Endodermal cell (in vitro differentiated cells): ENCODE measurements at regions not wholly inside any gene's neighbourhood (a gene's known extent, or its start where the extent isn't known, plus 50 kb on each side); places are given as distances from the start of the nearest gene placed in this dataset.

ENCODE experiments used
- DNase-seq: peaks from one replicate; pipeline ENCODE4 v3.0.0-alpha.2; 2017
- H3K27ac ChIP-seq: 2 replicates; pipeline ENCODE4 v1.5.1; 2013; ENCODE audit warnings: mild to moderate bottlenecking, low read depth, low read length, moderate library complexity
- H3K27me3 ChIP-seq: 2 replicates; pipeline ENCODE4 v1.6.1; 2013; ENCODE audit warnings: mild to moderate bottlenecking, low read length, moderate library complexity; ENCODE audit not compliant: insufficient read depth, control insufficient read depth, poor library complexity, severe bottlenecking
- H3K36me3 ChIP-seq: 2 replicates; pipeline ENCODE4 v1.7.0; 2013; ENCODE audit warnings: mild to moderate bottlenecking, low read length, moderate library complexity; ENCODE audit not compliant: control insufficient read depth, insufficient read depth
- H3K4me1 ChIP-seq: one replicate; pipeline ENCODE4 v1.7.0; 2013; ENCODE audit warnings: low read length; ENCODE audit not compliant: control insufficient read depth, insufficient read depth
- H3K4me3 ChIP-seq: 2 replicates; pipeline ENCODE4 v1.5.1; 2013; ENCODE audit warnings: mild to moderate bottlenecking, low read length, moderate library complexity
- H3K9ac ChIP-seq: 2 replicates; pipeline ENCODE4 v1.6.1; 2013; ENCODE audit warnings: mild to moderate bottlenecking, low read length, moderate library complexity; ENCODE audit not compliant: poor library complexity, severe bottlenecking; ENCODE audit errors: extremely low read depth
- H3K9me3 ChIP-seq: 2 replicates; pipeline ENCODE4 v1.6.1; 2013; ENCODE audit warnings: mild to moderate bottlenecking, low read length, moderate library complexity; ENCODE audit not compliant: control insufficient read depth
- H3K27ac Mint-ChIP-seq: 2 replicates; pipeline ENCODE4 v1.8.0; 2020; ENCODE audit warnings: mixed read lengths
- H3K27me3 Mint-ChIP-seq: 2 replicates; pipeline ENCODE4 v1.8.0; 2021; ENCODE audit warnings: mild to moderate bottlenecking, mixed read lengths; ENCODE audit not compliant: insufficient read depth
- H3K36me3 Mint-ChIP-seq: 2 replicates; pipeline ENCODE4 v1.8.0; 2020; ENCODE audit warnings: low read depth, mixed read lengths
- H3K4me1 Mint-ChIP-seq: 2 replicates; pipeline ENCODE4 v1.8.0; 2020; ENCODE audit warnings: mixed read lengths
- H3K4me3 Mint-ChIP-seq: 2 replicates; pipeline ENCODE4 v1.8.0; 2020; ENCODE audit warnings: mild to moderate bottlenecking, moderate library complexity, mixed read lengths
- H3K9me3 Mint-ChIP-seq: 2 replicates; pipeline ENCODE4 v1.8.0; 2020; ENCODE audit warnings: mild to moderate bottlenecking, mixed read lengths
- CTCF ChIP-seq: fragments of 200-600 bp; sonication (generic); conservative IDR thresholded peaks from 2 replicates; pipeline ENCODE4 v1.5.0; 2021; ENCODE audit warnings: antibody characterized with exemption, mild to moderate bottlenecking
- WGBS, 2 experiments: methylation state at CpG; one replicate each; pipeline versions ENCODE4 v1.1.5 to v1.1.7; 2013; ENCODE audit warnings: missing lambda C conversion rate in 2 of 2, mixed read lengths in 1 of 2; ENCODE audit not compliant: insufficient coverage in 1 of 2, insufficient read length in 1 of 2; 5-methylcytosine and 5-hydroxymethylcytosine counted together

- TF ChIP-seq CTCF, result no peak
- Mint-ChIP-seq H3K9me3 (no peaks in the 10 kb centered on the region), H3K4me1 (no peaks in the 10 kb centered on the region), H3K36me3 (no peaks in the 10 kb centered on the region), H3K4me3 (no peak overlapping the region), H3K27me3 (no peaks in the 10 kb centered on the region), H3K27ac (no peak overlapping the region)
- no peak for DNase-seq
- Histone ChIP-seq H3K9me3 (no peaks in the 10 kb centered on the region), H3K4me1 (no peaks in the 10 kb centered on the region), H3K4me3 (no peak overlapping the region), H3K27me3 (no peaks in the 10 kb centered on the region), H3K9ac (no peak overlapping the region), H3K36me3 (no peaks in the 10 kb centered on the region), H3K27ac (no peak overlapping the region)
These were observed 846.2 kb downstream of the SLC4A3 start for GRCh38 chr2:220473611-220474010.

- no peak for TF ChIP-seq CTCF
- Mint-ChIP-seq H3K27ac (no peak overlapping the region), H3K4me3 (no peak overlapping the region), H3K4me1 (no peaks in the 10 kb centered on the region), H3K27me3 (no peaks in the 10 kb centered on the region), H3K36me3 (no peaks in the 10 kb centered on the region), H3K9me3 (no peaks in the 10 kb centered on the region)
- Histone ChIP-seq H3K27me3 (no peaks in the 10 kb centered on the region), H3K4me3 (no peak overlapping the region), H3K9me3 (no peaks in the 10 kb centered on the region), H3K9ac (no peak overlapping the region), H3K36me3 (no peaks in the 10 kb centered on the region), H3K27ac (no peak overlapping the region), H3K4me1 (no peaks in the 10 kb centered on the region)
- WGBS, 2 experiments, result 89% methylated on average over 4 of the region's 4 CpGs; no CpG with 5 or more reads in 1 of the 2 experiments
- DNase-seq, result no peak
These were observed 849.4 kb downstream of the SLC4A3 start for GRCh38 chr2:220476877-220477276.

- Mint-ChIP-seq H3K4me3 (no peak overlapping the region), H3K9me3 (no peaks in the 10 kb centered on the region), H3K27me3 (no peaks in the 10 kb centered on the region), H3K27ac (no peak overlapping the region), H3K36me3 (no peaks in the 10 kb centered on the region), H3K4me1 (no peaks in the 10 kb centered on the region)
- WGBS, 2 experiments, result 90 to 95% methylated on average over 2 to 4 of the region's 4 CpGs
- Histone ChIP-seq H3K4me1 (no peaks in the 10 kb centered on the region), H3K9ac (no peak overlapping the region), H3K36me3 (no peaks in the 10 kb centered on the region), H3K9me3 (no peaks in the 10 kb centered on the region), H3K27ac (no peak overlapping the region), H3K27me3 (no peaks in the 10 kb centered on the region), H3K4me3 (no peak overlapping the region)
- DNase-seq, result no peak
- no peak for TF ChIP-seq CTCF
These were observed 851.1 kb downstream of the SLC4A3 start for GRCh38 chr2:220478305-220479058.
